Naive thymus-derived CD4-positive, alpha-beta T cell (primary cell): ENCODE measurements at regions not wholly inside any gene's neighbourhood (a gene's known extent, or its start where the extent isn't known, plus 50 kb on each side); places are given as distances from the start of the nearest gene placed in this dataset.

Experiments used
- ATAC-seq: fragments of 150-1000 bp; cut with Tn5 transposase; 2 replicates; pipeline ENCODE4 v1.10.0; 2021; ENCODE audit warnings: mild to moderate bottlenecking, moderate library complexity
- CTCF ChIA-PET: fragments of 350-600 bp; sonication (Branson Sonifier 250); formaldehyde crosslinking; loops from one replicate; lab custom pipeline; 2021; ENCODE audit warnings: antibody characterized with exemption; lab: Charles Lee
- POLR2A ChIA-PET: fragments of 350-600 bp; sonication (Branson Sonifier 250); formaldehyde crosslinking; loops from one replicate; lab custom pipeline; 2021; ENCODE audit warnings: antibody characterized with exemption, inconsistent platforms; lab: Charles Lee
- DNase-seq, 9 donors: peaks; one replicate each; pipeline versions ENCODE4 v3.0.0 to v3.0.0-alpha.2; 2020 to 2022; ENCODE audit warnings: mixed read lengths in 1 of 9
- H3K27ac ChIP-seq: one replicate; pipeline ENCODE4 v1.7.0; 2013; ENCODE audit warnings: mild to moderate bottlenecking, low read depth, low read length, moderate library complexity
- H3K27me3 ChIP-seq, 2 donors: one replicate each; pipeline ENCODE4 v1.7.0; 2013; ENCODE audit warnings: low read length in 2 of 2, mild to moderate bottlenecking in 2 of 2, moderate library complexity in 2 of 2; ENCODE audit not compliant: control insufficient read depth in 2 of 2, insufficient read depth in 2 of 2
- H3K36me3 ChIP-seq, 3 experiments: 1 replicate in 2 of 3; 2 replicates in 1 of 3; pipeline ENCODE4 v1.7.0; 2013; ENCODE audit warnings: low read length in 3 of 3, mild to moderate bottlenecking in 3 of 3, moderate library complexity in 1 of 3; ENCODE audit not compliant: insufficient read depth in 3 of 3, control insufficient read depth in 2 of 3
- H3K4me1 ChIP-seq, 2 donors: one replicate each; pipeline ENCODE4 v1.7.0; 2013; ENCODE audit warnings: low read length in 2 of 2, mild to moderate bottlenecking in 2 of 2, moderate library complexity in 1 of 2; ENCODE audit not compliant: control insufficient read depth in 2 of 2, insufficient read depth in 2 of 2
- H3K4me3 ChIP-seq: 2 replicates; pipeline ENCODE4 v1.7.0; 2013; ENCODE audit warnings: mild to moderate bottlenecking, low read length
- H3K9me3 ChIP-seq, 3 experiments: 1 replicate in 2 of 3; 2 replicates in 1 of 3; pipeline ENCODE4 v1.7.0; 2013; ENCODE audit warnings: low read length in 3 of 3; ENCODE audit not compliant: control insufficient read depth in 2 of 3
- H3K27ac Mint-ChIP-seq, 9 donors: one replicate each; pipeline ENCODE4 v1.8.0; 2020 to 2022; ENCODE audit warnings: mixed read lengths in 9 of 9, mild to moderate bottlenecking in 8 of 9, moderate library complexity in 5 of 9, inconsistent platforms in 2 of 9
- H3K27me3 Mint-ChIP-seq, 5 donors: one replicate each; pipeline ENCODE4 v1.8.0; 2021 to 2022; ENCODE audit warnings: mixed read lengths in 5 of 5, mild to moderate bottlenecking in 1 of 5
- H3K36me3 Mint-ChIP-seq, 5 donors: one replicate each; pipeline ENCODE4 v1.8.0; 2020 to 2022; ENCODE audit warnings: mixed read lengths in 5 of 5, mild to moderate bottlenecking in 3 of 5, inconsistent platforms in 1 of 5
- H3K4me1 Mint-ChIP-seq, 7 donors: one replicate each; pipeline ENCODE4 v1.8.0; 2020 to 2022; ENCODE audit warnings: mixed read lengths in 7 of 7, mild to moderate bottlenecking in 3 of 7, inconsistent platforms in 1 of 7
- H3K4me3 Mint-ChIP-seq, 10 donors: one replicate each; pipeline ENCODE4 v1.8.0; 2020 to 2022; ENCODE audit warnings: mild to moderate bottlenecking in 10 of 10, mixed read lengths in 10 of 10, moderate library complexity in 6 of 10, inconsistent platforms in 2 of 10
- H3K9me3 Mint-ChIP-seq, 11 donors: one replicate each; pipeline ENCODE4 v1.8.0; 2020 to 2022; ENCODE audit warnings: mixed read lengths in 11 of 11, mild to moderate bottlenecking in 4 of 11, inconsistent platforms in 1 of 11, moderate library complexity in 1 of 11
- intact Hi-C, 2 donors: fragments of 100-400 bp; cut with micrococcal nuclease; formaldehyde crosslinking; loops; one replicate each; pipeline ENCODE4 v1.15.1; 2023

DNA sequence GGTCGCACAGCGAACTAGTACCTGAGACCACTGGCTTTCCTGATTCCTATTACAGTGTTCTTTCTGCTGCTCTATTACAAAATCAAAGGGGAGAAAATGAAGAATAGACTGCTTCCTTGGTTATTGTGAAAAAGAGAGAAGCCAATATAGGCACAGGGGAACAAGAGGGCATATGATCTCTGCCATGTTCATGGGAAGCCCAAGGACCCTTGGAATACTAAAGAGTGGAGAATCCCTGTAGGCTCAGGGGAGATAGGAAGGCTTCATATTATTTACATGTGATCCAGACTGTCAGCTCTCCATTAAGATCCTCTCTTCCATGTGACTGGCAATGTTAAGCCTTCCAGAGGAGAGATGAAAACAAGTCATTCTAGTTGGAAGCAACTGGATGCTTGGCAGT is 135.7 kb upstream of the MYCN start:
- no peaks in the 10 kb centered on the region for H3K27me3 ChIP-seq
- H3K36me3 ChIP-seq, result no peaks in the 10 kb centered on the region
- peaks cover 0 to 11% (median 0%) of the 10 kb centered on the region in 5 donors for H3K27me3 Mint-ChIP-seq
- H3K36me3 Mint-ChIP-seq, result no peaks in the 10 kb centered on the region
- ChIA-PET POLR2A (no interaction called here), CTCF (no interaction called here)
- DNase-seq, result no peak
- no peak overlapping the region for H3K4me3 Mint-ChIP-seq
- H3K27ac ChIP-seq, result no peak overlapping the region
- H3K4me1 Mint-ChIP-seq, result no peaks in the 10 kb centered on the region
- H3K9me3 ChIP-seq, result no peaks in the 10 kb centered on the region
- no peaks in the 10 kb centered on the region for H3K9me3 Mint-ChIP-seq
- no peak overlapping the region for H3K4me3 ChIP-seq
- no peak overlapping the region for H3K27ac Mint-ChIP-seq
- intact Hi-C loops, result no loop called here
- ATAC-seq, result no peak
- no peaks in the 10 kb centered on the region for H3K4me1 ChIP-seq

DNA sequence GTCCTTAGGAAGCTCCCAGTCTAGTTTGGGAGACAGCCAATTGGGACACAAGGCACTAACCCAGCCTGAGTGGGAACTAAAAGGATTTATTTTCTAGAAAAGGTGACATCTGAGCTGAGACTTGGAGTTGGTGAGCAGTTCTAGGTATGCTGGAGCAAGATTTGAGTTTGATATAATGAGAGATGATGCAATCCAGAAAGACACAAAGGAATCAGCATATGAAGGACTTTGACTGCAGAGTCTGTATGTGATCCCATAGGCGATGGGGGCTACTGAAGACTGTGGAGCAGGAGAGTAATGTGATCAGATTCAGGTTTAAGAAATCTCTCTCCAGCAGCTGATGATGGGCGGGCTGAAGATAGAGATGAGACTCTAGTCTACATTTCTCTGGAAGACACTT is 135.1 kb upstream of the MYCN start:
- Histone ChIP-seq H3K9me3 (no peaks in the 10 kb centered on the region), H3K27me3 (no peaks in the 10 kb centered on the region), H3K27ac (no peak overlapping the region), H3K4me1 (no peaks in the 10 kb centered on the region), H3K4me3 (no peak overlapping the region), H3K36me3 (no peaks in the 10 kb centered on the region)
- Mint-ChIP-seq H3K36me3 (no peaks in the 10 kb centered on the region), H3K9me3 (no peaks in the 10 kb centered on the region), H3K4me3 (no peak overlapping the region), H3K27me3 (peaks cover 0 to 14% (median 0%) of the 10 kb centered on the region in 5 donors), H3K4me1 (no peaks in the 10 kb centered on the region), H3K27ac (no peak overlapping the region)
- ATAC-seq (no peak), DNase-seq (no peak)
- CTCF ChIA-PET, result no interaction called here
- POLR2A ChIA-PET, result no interaction called here
- intact Hi-C loops, result no loop called here

DNA sequence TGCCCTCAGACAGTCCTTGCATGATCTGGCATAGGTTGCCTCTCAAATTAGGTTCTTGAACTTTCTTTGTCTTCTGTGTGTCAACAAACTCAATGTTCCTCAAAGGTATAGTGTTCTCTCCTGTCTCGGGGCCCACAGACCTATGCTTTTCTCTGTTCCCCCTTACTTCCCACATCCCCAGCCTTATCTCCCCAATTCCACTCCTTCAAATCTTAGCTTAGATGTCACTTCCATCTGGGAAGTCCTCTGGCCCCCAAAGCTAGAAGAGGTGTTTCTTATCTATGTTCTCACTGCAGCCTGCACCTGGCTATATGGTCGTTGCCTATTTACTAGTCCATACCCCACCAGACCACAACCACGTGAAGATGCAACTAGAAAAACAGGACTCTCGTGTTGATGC is 134.6 kb upstream of the MYCN start:
- intact Hi-C loops, result no loop called here
- no peaks in the 10 kb centered on the region for H3K9me3 Mint-ChIP-seq
- no peak for DNase-seq
- H3K36me3 ChIP-seq, result no peaks in the 10 kb centered on the region
- no peak overlapping the region for H3K4me3 ChIP-seq
- no peaks in the 10 kb centered on the region for H3K9me3 ChIP-seq
- H3K27ac Mint-ChIP-seq, result no peak overlapping the region
- no peaks in the 10 kb centered on the region for H3K36me3 Mint-ChIP-seq
- ChIA-PET CTCF (no interaction called here), POLR2A (no interaction called here)
- ATAC-seq, result no peak
- H3K4me1 ChIP-seq, result no peaks in the 10 kb centered on the region
- H3K4me3 Mint-ChIP-seq, result no peak overlapping the region
- H3K27me3 ChIP-seq, result no peaks in the 10 kb centered on the region
- no peaks in the 10 kb centered on the region for H3K4me1 Mint-ChIP-seq
- peaks cover 0 to 14% (median 0%) of the 10 kb centered on the region in 5 donors for H3K27me3 Mint-ChIP-seq
- no peak overlapping the region for H3K27ac ChIP-seq

DNA sequence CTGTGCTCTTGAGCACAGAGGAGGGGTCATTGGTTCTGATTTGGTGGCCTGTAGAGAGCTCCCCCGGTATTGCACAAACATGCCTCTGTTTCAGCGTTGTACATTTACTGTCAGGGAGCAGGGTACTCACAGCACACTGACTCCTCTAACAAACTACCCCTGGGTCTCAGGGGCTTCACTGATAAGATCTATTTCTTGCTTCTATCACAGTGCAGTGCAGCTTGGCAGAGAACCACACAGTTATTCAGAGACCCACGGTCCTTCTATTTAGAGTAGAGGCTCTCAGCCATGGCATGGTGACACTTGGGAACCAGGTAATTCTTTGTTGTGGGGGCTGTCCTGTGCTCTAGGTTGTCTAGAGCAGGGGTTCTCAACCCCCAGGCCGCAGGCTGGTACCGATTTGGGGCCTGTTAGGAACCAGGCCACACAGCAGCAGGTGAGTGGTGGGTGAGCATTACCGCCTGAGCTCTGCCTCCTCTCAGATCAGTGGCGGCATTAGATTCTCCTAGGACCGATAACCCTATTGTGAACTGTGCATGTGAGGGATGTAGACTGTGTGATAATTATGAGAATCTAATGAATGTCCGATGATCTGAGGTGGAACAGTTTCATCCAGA is 133.4 kb upstream of the MYCN start:
- intact Hi-C loops, result no loop called here

DNA sequence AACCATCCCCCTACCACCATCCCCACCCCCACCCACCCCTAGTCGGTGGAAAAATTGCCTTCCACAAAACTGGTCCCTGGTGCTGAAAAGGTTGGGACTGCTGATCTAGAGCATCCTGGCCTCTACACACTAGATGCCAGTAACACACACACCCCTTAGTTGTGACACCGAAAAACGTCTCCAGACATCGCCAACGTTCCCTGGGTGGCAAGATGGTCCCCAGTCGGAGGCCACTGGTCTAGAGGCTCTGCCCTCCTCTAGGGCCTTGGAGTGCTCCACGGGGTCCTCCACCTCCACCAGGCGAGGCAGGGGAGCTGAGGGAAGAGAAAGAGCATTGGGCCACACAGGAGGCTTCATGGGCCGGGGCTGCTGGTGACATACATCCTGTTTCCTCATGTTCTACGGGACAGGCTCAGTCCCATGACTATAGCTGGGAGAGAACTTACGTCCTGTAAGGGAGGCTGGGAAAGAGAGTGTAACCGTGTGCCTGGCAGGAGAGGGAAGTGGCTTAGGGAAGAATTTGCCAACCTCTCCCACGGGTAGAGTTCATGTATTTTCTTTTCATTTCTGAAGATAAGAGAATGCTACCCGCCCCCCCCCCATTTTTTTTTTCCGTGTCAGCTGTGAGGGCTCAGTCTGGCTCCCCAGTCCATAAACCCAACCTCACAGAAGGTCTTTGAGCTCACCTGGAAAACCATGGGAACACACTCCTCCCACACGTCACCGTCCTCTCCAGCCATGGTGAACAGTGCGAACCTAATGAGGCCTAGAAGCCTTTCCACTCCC is 132.7 kb upstream of the MYCN start:
- CTCF ChIA-PET, result no interaction called here
- Histone ChIP-seq H3K4me1 (no peaks in the 10 kb centered on the region), H3K27ac (no peak overlapping the region), H3K36me3 (no peaks in the 10 kb centered on the region), H3K27me3 (no peaks in the 10 kb centered on the region), H3K9me3 (no peaks in the 10 kb centered on the region), H3K4me3 (no peak overlapping the region)
- Mint-ChIP-seq H3K27me3 (peaks cover 0 to 15% (median 2%) of the 10 kb centered on the region in 5 donors), H3K27ac (no peak overlapping the region), H3K9me3 (no peaks in the 10 kb centered on the region), H3K4me3 (no peak overlapping the region), H3K4me1 (no peaks in the 10 kb centered on the region), H3K36me3 (no peaks in the 10 kb centered on the region)
- POLR2A ChIA-PET, result no interaction called here
- no peak for ATAC-seq
- intact Hi-C loops, result no loop called here
- no peak for DNase-seq

More for the DNA sequence above, 133.4 kb upstream of the MYCN start:
- DNase-seq (no peak), ATAC-seq (no peak)
- Mint-ChIP-seq H3K4me3 (no peak overlapping the region), H3K27ac (no peak overlapping the region), H3K36me3 (no peaks in the 10 kb centered on the region), H3K4me1 (no peaks in the 10 kb centered on the region), H3K9me3 (no peaks in the 10 kb centered on the region), H3K27me3 (peaks cover 0 to 14% (median 2%) of the 10 kb centered on the region in 5 donors)
- POLR2A ChIA-PET, result no interaction called here
- Histone ChIP-seq H3K27me3 (no peaks in the 10 kb centered on the region), H3K36me3 (no peaks in the 10 kb centered on the region), H3K4me3 (no peak overlapping the region), H3K27ac (no peak overlapping the region), H3K4me1 (no peaks in the 10 kb centered on the region), H3K9me3 (no peaks in the 10 kb centered on the region)
- CTCF ChIA-PET, result no interaction called here

DNA sequence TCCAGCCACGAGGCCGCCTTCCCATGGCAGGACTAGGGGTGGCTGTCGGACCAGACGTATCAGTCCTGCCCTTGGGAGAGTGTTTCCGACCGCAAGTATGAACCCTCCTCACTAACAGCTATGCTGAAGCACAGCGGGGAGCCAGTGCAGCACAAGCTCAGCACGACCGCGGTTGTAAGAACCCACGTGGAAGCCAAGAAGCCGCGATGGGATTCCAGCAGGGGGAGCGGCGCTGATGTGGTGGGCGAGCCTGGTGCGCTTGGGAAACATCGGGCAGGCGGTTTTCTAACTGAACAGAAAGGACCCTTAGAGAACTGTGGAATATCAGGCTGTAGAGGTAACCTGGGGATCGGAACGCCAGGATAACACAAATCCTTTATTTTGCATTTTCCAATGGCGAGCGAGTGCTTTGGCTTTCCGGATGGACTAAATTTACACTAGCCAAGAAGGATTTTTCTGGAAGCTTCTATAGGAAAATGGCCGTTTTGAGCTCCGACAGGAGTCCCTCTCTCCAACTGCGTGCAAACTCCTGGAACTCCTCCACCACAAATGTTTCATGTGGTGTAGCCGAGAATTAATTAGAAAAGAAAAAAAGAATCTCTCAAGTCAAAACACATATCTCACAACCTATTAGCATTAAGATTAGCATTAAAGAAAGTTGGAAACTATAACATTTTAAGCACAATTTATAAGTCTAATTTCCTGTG is 132.0 kb upstream of the MYCN start:
- Mint-ChIP-seq H3K9me3 (no peaks in the 10 kb centered on the region), H3K27me3 (peaks cover 0 to 17% (median 5%) of the 10 kb centered on the region in 5 donors)
- ATAC-seq, result no peak

More for the DNA sequence above, 132.0 kb upstream of the MYCN start:
- Histone ChIP-seq H3K36me3 (no peaks in the 10 kb centered on the region), H3K4me1 (no peaks in the 10 kb centered on the region), H3K27ac (no peak overlapping the region), H3K9me3 (no peaks in the 10 kb centered on the region), H3K4me3 (no peak overlapping the region), H3K27me3 (no peaks in the 10 kb centered on the region)
- no peaks in the 10 kb centered on the region for H3K4me1 Mint-ChIP-seq
- intact Hi-C loops, result no loop called here
- H3K36me3 Mint-ChIP-seq, result no peaks in the 10 kb centered on the region
- no peak overlapping the region for H3K27ac Mint-ChIP-seq
- no peak for DNase-seq
- ChIA-PET CTCF (no interaction called here), POLR2A (no interaction called here)
- H3K4me3 Mint-ChIP-seq, result no peak overlapping the region
